ENCODE measurements at regions not wholly inside any gene's neighbourhood (a gene's known extent, or its start where the extent isn't known, plus 50 kb on each side); places are given as distances from the start of the nearest gene placed in this dataset.

- TF ChIP-seq POLR2A (IDR thresholded peaks at IDR 0.05), result no peak
- no peak for TF ChIP-seq CTCF (IDR thresholded peaks at IDR 0.05)
These were observed 140.0 kb downstream of the NDUFA12 start for GRCh38 chr12:94863321-94864035.
